Endothelial cell (in vitro differentiated cells): ENCODE measurements at regions not wholly inside any gene's neighbourhood (a gene's known extent, or its start where the extent isn't known, plus 50 kb on each side); places are given as distances from the start of the nearest gene placed in this dataset.

Source experiments
- DNase-seq: peaks from one replicate; pipeline ENCODE4 v3.0.0; 2021; ENCODE audit warnings: low spot score
- H3K27ac Mint-ChIP-seq: one replicate; pipeline ENCODE4 v1.8.0; 2021; ENCODE audit warnings: mixed read lengths, inconsistent platforms; ENCODE audit not compliant: unreplicated experiment
- H3K27me3 Mint-ChIP-seq: one replicate; pipeline ENCODE4 v1.8.0; 2021; ENCODE audit warnings: mild to moderate bottlenecking, moderate library complexity, mixed read lengths, inconsistent platforms; ENCODE audit not compliant: unreplicated experiment
- H3K36me3 Mint-ChIP-seq: one replicate; pipeline ENCODE4 v1.8.0; 2021; ENCODE audit warnings: mild to moderate bottlenecking, low read depth, mixed read lengths, inconsistent platforms; ENCODE audit not compliant: unreplicated experiment
- H3K4me1 Mint-ChIP-seq: one replicate; pipeline ENCODE4 v1.8.0; 2021; ENCODE audit warnings: mild to moderate bottlenecking, mixed read lengths, inconsistent platforms; ENCODE audit not compliant: unreplicated experiment
- H3K4me3 Mint-ChIP-seq: one replicate; pipeline ENCODE4 v1.8.0; 2021; ENCODE audit warnings: mild to moderate bottlenecking, mixed read lengths, inconsistent platforms; ENCODE audit not compliant: unreplicated experiment
- H3K9me3 Mint-ChIP-seq: one replicate; pipeline ENCODE4 v1.8.0; 2021; ENCODE audit warnings: mixed read lengths, inconsistent platforms; ENCODE audit not compliant: unreplicated experiment
- CTCF ChIP-seq: fragments of 200-600 bp; sonication (generic); IDR thresholded peaks from one replicate; pipeline ENCODE4 v1.5.0; 2021; ENCODE audit warnings: antibody characterized with exemption; ENCODE audit not compliant: unreplicated experiment

- no peak for TF ChIP-seq CTCF
- Mint-ChIP-seq H3K4me1 (no peaks in the 10 kb centered on the region), H3K27ac (no peak overlapping the region), H3K4me3 (no peak overlapping the region), H3K36me3 (peaks cover 4% of the 10 kb centered on the region), H3K27me3 (peaks cover 3% of the 10 kb centered on the region), H3K9me3 (no peaks in the 10 kb centered on the region)
- no peak for DNase-seq
Measured at GRCh38 chr4:81577392-81577791, 105.7 kb upstream of the RASGEF1B start.

GRCh38 chr4:81574991-81575390, 103.3 kb upstream of the RASGEF1B start:
- Mint-ChIP-seq H3K27ac (no peak overlapping the region), H3K4me3 (no peak overlapping the region)

GRCh38 chr4:81573840-81574239, 102.1 kb upstream of the RASGEF1B start:
- H3K36me3 Mint-ChIP-seq, result no peaks in the 10 kb centered on the region
- no peak overlapping the region for H3K27ac Mint-ChIP-seq
- H3K4me3 Mint-ChIP-seq, result no peak overlapping the region
- no peak for TF ChIP-seq CTCF
- peaks cover 3% of the 10 kb centered on the region for H3K27me3 Mint-ChIP-seq
- no peaks in the 10 kb centered on the region for H3K9me3 Mint-ChIP-seq
- no peak for DNase-seq
- no peaks in the 10 kb centered on the region for H3K4me1 Mint-ChIP-seq

More at GRCh38 chr4:81574991-81575390, 103.3 kb upstream of the RASGEF1B start:
- Mint-ChIP-seq H3K4me1 (no peaks in the 10 kb centered on the region), H3K9me3 (no peaks in the 10 kb centered on the region), H3K27me3 (peaks cover 3% of the 10 kb centered on the region), H3K36me3 (peaks cover 4% of the 10 kb centered on the region)
- no peak for DNase-seq
- TF ChIP-seq CTCF, result no peak

- no peaks in the 10 kb centered on the region for H3K9me3 Mint-ChIP-seq
- no peak overlapping the region for H3K27ac Mint-ChIP-seq
Measured at GRCh38 chr4:81572402-81572801, 100.7 kb upstream of the RASGEF1B start.

GRCh38 chr4:81571105-81571504, 99.4 kb upstream of the RASGEF1B start:
- Mint-ChIP-seq H3K36me3 (no peaks in the 10 kb centered on the region), H3K27me3 (peaks cover 3% of the 10 kb centered on the region), H3K27ac (no peak overlapping the region), H3K4me1 (peaks cover 3% of the 10 kb centered on the region), H3K4me3 (no peak overlapping the region), H3K9me3 (no peaks in the 10 kb centered on the region)
- DNase-seq, result no peak
- no peak for TF ChIP-seq CTCF

More at GRCh38 chr4:81572402-81572801, 100.7 kb upstream of the RASGEF1B start:
- H3K4me3 Mint-ChIP-seq, result no peak overlapping the region
- H3K27me3 Mint-ChIP-seq, result peaks cover 3% of the 10 kb centered on the region
- H3K36me3 Mint-ChIP-seq, result no peaks in the 10 kb centered on the region
- TF ChIP-seq CTCF, result no peak
- no peak for DNase-seq
- H3K4me1 Mint-ChIP-seq, result no peaks in the 10 kb centered on the region
